Lower leg skin (tissue), 3 donors: ENCODE measurements at regions not wholly inside any gene's neighbourhood (a gene's known extent, or its start where the extent isn't known, plus 50 kb on each side); places are given as distances from the start of the nearest gene placed in this dataset.

ENCODE experiments used
- POLR2A ChIP-seq, 2 donors: fragments of 450-650 bp; IDR thresholded peaks; one replicate each; pipeline ENCODE4 v1.6.1; 2016 to 2017; ENCODE audit warnings: antibody characterized with exemption in 2 of 2, mild to moderate bottlenecking in 1 of 2, moderate library complexity in 1 of 2
- TF ChIP-seq, protein P1 (sequence below), 3 donors: fragments of 450-650 bp; IDR thresholded peaks; one replicate each; pipeline ENCODE4 v1.5.1; 2016; ENCODE audit warnings: antibody characterized with exemption in 3 of 3, mild to moderate bottlenecking in 3 of 3, moderate library complexity in 2 of 3

DNA sequence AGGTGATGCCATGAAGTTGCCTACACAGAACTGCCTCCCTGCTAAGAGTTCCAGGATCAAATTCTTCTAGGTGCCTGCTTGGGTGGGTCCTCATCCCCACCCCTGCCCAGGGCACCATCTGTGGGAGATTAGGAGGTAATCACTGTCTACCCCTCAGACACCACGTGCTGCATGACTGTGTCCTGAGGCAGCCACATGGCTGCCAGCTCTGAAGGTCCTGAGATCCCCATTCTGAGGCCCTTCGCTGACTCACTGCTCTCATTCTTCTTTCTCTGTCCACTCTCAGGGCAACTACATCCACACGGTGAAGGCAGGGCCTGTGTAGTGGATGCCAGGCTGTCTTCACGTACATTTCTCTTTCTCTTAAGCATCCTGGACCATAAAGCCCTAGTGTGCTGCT is 222.9 kb upstream of the ANKRD55 start:
- TF ChIP-seq, protein P1, sequence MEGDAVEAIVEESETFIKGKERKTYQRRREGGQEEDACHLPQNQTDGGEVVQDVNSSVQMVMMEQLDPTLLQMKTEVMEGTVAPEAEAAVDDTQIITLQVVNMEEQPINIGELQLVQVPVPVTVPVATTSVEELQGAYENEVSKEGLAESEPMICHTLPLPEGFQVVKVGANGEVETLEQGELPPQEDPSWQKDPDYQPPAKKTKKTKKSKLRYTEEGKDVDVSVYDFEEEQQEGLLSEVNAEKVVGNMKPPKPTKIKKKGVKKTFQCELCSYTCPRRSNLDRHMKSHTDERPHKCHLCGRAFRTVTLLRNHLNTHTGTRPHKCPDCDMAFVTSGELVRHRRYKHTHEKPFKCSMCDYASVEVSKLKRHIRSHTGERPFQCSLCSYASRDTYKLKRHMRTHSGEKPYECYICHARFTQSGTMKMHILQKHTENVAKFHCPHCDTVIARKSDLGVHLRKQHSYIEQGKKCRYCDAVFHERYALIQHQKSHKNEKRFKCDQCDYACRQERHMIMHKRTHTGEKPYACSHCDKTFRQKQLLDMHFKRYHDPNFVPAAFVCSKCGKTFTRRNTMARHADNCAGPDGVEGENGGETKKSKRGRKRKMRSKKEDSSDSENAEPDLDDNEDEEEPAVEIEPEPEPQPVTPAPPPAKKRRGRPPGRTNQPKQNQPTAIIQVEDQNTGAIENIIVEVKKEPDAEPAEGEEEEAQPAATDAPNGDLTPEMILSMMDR (IDR thresholded peaks at IDR 0.05) = no peak
- TF ChIP-seq POLR2A (IDR thresholded peaks at IDR 0.05) = no peak
